C4-2B (cell line): ENCODE measurements at regions not wholly inside any gene's neighbourhood (a gene's known extent, or its start where the extent isn't known, plus 50 kb on each side); places are given as distances from the start of the nearest gene placed in this dataset.

Experiments used
- CTCF ChIP-seq: fragments of 450-650 bp; conservative IDR thresholded peaks from 2 replicates; pipeline ENCODE4 v1.5.1; 2017; ENCODE audit warnings: mild to moderate bottlenecking
- ZFX ChIP-seq: fragments of 450-650 bp; IDR thresholded peaks from 2 replicates; pipeline ENCODE4 v1.6.1; 2017

GRCh38 chr10:128499956-128500355 lies 373.7 kb upstream of the MKI67 start:
- TF ChIP-seq CTCF = no peak
- no peak for TF ChIP-seq ZFX
